ENCODE measurements at regions not wholly inside any gene's neighbourhood (a gene's known extent, or its start where the extent isn't known, plus 50 kb on each side); places are given as distances from the start of the nearest gene placed in this dataset.

DNA sequence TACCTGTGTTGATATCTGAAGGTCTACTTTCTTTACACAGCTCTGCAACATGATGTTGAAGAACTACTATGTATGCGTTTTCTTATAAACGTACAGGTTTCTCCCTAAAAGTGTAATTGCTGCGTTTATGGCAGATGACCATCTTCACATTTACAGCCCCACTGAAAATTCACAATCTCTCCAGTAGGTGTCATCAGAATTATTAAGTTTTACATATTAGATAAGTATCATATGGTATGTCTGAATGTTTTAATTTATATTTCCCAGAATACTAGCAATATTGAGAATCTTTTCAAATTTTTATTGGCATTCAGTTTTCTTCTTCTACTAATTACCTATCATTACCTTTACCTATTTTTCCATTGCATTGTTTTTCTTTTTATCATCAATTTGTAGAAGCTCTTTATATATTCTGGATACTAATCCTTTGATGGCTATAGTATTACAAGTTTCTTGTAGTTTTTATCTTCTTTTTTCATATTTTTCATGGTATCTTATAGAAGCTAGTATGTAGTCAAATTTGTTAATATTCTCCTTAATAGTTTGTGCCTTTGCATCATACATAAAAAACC lies 123.5 kb downstream of the CAPZA3 start:
- no peak overlapping the region for H3K4me3 ChIP-seq (ENCODE audit: low read depth, low read length)
- TF ChIP-seq, protein P1, sequence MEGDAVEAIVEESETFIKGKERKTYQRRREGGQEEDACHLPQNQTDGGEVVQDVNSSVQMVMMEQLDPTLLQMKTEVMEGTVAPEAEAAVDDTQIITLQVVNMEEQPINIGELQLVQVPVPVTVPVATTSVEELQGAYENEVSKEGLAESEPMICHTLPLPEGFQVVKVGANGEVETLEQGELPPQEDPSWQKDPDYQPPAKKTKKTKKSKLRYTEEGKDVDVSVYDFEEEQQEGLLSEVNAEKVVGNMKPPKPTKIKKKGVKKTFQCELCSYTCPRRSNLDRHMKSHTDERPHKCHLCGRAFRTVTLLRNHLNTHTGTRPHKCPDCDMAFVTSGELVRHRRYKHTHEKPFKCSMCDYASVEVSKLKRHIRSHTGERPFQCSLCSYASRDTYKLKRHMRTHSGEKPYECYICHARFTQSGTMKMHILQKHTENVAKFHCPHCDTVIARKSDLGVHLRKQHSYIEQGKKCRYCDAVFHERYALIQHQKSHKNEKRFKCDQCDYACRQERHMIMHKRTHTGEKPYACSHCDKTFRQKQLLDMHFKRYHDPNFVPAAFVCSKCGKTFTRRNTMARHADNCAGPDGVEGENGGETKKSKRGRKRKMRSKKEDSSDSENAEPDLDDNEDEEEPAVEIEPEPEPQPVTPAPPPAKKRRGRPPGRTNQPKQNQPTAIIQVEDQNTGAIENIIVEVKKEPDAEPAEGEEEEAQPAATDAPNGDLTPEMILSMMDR (conservative IDR thresholded peaks at IDR 0.05; ENCODE audit: low read depth, low read length), result peak; percentile 51
- DNase-seq (ENCODE audit: low read depth), result no peak

DNA sequence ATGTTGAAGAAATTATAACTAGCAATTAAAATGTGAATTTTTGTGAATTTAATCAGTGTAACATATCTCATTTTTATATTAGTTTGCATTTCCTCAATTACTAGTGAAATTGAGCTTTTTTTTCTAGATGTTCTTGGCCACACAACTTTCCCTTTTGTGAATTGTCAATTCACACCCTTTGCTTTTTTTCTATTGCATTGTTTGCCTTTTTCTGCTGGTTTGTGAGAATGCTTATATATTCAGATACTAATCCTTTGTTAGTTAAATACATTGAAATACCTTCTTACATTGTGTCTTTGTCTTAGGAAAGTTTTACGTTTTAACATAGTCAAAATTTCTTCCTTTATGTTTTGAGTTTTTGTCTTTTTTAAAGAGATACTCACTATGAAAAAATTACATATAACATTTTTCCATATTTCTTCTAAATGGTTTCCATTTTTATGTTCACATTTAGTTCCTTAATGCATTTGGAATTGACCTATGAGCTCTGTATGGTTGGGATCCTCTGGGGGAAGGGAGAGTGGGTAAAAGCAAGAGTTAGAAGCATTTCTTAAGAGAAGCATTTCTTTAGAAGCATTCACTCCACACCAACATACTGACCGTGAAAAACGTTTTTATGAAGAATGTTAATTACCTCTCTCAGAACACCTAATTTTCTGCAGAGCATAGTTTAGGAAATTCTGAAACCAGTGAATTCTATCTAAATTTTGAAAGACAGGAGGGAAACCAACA lies 126.0 kb downstream of the CAPZA3 start:
- H3K4me3 ChIP-seq (ENCODE audit: low read depth, low read length), result no peak overlapping the region
- TF ChIP-seq, protein P1 (conservative IDR thresholded peaks at IDR 0.05; ENCODE audit: low read depth, low read length), result no peak
- DNase-seq (ENCODE audit: low read depth), result no peak

DNA sequence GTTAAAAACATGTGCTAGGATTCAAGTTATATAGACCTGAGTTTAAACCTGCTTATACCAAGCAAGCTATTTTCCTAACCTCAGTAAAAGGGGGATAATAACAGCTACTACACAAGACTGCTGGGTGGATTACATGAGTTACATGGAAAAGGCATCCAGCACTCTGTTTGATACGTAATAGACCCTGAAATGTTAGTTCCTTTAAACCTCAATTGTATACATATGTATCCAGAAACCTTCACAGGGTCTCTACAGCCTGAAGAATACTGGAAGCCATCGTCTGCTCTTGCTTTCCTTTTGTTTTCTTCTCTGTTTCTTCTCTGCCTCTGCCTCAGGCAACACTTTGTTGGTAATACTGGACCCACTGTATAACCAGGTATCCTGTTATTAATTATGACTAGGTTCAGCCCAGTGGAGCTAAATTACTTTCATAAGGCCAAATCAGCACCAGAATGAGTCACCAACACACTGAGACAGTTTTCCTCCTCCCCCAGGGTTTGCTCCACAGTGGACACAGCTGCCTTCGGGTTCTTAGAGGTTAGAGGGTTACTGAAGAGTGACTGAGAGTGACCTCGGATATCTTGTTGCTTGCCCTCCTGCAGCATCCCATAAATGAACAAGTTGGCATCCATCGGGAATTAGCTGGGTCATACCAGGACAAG lies 127.1 kb downstream of the CAPZA3 start:
- TF ChIP-seq, protein P1 (conservative IDR thresholded peaks at IDR 0.05; ENCODE audit: low read depth, low read length), result no peak
- no peak overlapping the region for H3K4me3 ChIP-seq (ENCODE audit: low read depth, low read length)
- DNase-seq (ENCODE audit: low read depth), result peak; percentile 38

DNA sequence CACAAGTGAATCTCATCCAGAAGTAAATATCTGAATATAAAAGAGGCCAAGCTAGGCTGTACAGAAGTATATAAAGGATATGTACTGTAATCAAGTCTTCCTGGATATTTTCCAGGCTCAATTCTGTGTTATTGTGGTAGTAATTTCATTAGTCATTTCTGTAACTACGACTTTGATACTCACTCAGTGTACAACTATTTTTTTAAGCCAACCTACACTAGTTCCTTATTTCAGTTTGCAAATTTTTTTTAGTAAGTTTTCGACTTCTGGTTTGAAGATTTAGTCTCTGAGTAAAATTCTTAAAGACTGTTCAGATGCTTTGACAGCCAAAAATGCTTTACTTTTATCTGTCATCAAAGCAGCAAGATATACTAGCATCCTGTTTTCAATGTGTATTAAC lies 130.8 kb downstream of the CAPZA3 start:
- DNase-seq (ENCODE audit: low read depth), result no peak
- H3K4me3 ChIP-seq (ENCODE audit: low read depth, low read length), result no peak overlapping the region
- TF ChIP-seq, protein P1 (conservative IDR thresholded peaks at IDR 0.05; ENCODE audit: low read depth, low read length), result no peak

DNA sequence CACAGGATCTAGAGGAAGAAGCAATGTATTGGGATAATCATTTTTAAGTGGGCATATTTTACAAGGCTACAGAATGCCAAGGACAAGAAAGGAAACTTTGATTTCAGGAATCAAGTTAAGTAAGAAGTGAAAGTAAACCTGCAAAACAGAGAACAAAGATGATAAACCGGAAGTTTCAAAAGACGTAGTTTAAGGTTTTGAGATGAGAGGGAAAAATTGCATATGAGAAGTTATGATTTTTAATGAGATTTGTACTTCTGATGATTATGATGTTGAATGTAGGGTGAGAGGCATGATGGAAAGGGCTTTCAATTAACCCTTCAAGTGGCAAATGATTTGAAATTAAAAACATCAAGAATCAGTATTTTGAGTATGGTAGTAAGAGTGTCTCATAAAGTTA lies 134.9 kb downstream of the CAPZA3 start:
- TF ChIP-seq, protein P1 (conservative IDR thresholded peaks at IDR 0.05; ENCODE audit: low read depth, low read length), result no peak

DNA sequence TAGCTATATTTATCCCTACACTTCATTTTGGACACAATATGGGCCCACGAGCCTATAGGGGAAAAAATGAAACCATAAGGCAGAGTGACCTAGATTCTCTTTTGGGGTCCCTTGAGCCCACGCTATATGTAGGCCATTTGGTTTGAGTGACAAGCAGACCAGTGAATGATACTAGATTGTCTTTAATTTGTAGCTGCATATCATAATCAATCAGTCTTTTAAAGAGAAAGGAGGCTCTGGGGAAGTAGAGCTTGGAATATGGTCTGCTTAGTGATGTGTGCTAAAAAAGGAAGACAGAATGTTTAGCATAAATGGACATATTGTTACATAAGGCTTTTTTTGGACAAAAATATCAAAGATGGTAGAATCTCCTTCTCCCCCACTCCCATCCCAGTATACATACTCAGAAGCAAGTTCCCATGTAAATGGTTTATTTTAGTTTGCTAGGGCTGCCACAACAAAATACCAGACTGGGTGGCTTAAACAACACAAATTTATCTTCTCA lies 140.8 kb downstream of the CAPZA3 start:
- H3K4me3 ChIP-seq (ENCODE audit: low read depth, low read length), result no peak overlapping the region
- no peak for DNase-seq (ENCODE audit: low read depth)
- TF ChIP-seq, protein P1 (conservative IDR thresholded peaks at IDR 0.05; ENCODE audit: low read depth, low read length), result no peak

More for the DNA sequence above, 134.9 kb downstream of the CAPZA3 start:
- no peak overlapping the region for H3K4me3 ChIP-seq (ENCODE audit: low read depth, low read length)
- no peak for DNase-seq (ENCODE audit: low read depth)
